Neural cell (in vitro differentiated cells): ENCODE measurements at regions not wholly inside any gene's neighbourhood (a gene's known extent, or its start where the extent isn't known, plus 50 kb on each side); places are given as distances from the start of the nearest gene placed in this dataset.

ENCODE experiments used
- H2AFZ ChIP-seq: fragments of 200-600, 300-800 bp; sonication (generic), shearing (Covaris generic); 2 replicates; pipeline ENCODE4 v1.6.0; 2014; ENCODE audit warnings: low read depth, mild to moderate bottlenecking, antibody characterized with exemption, low read length, moderate library complexity
- H3F3A ChIP-seq: fragments of 200-600 bp; shearing (Covaris generic); 2 replicates; pipeline ENCODE4 v1.6.1; 2016; ENCODE audit warnings: mild to moderate bottlenecking, moderate library complexity, mixed read lengths, antibody characterized with exemption, low read length; ENCODE audit not compliant: insufficient read depth, poor library complexity, severe bottlenecking
- H3K27ac ChIP-seq: fragments of 200-600, 300-800 bp; sonication (generic), shearing (Covaris generic); 2 replicates; pipeline ENCODE4 v1.5.1; 2014; ENCODE audit warnings: mild to moderate bottlenecking, low read length, moderate library complexity
- H3K27me3 ChIP-seq: fragments of 300-800, 200-600 bp; sonication (generic), shearing (Covaris generic); 2 replicates; pipeline ENCODE4 v1.6.0; 2014; ENCODE audit warnings: mild to moderate bottlenecking, low read depth, low read length, moderate library complexity; ENCODE audit not compliant: insufficient read depth
- H3K36me3 ChIP-seq: fragments of 300-800, 200-600 bp; sonication (generic), shearing (Covaris generic); 2 replicates; pipeline ENCODE4 v1.5.1; 2014; ENCODE audit warnings: mild to moderate bottlenecking, antibody characterized with exemption, low read length, moderate library complexity; ENCODE audit not compliant: insufficient read depth
- H3K4me2 ChIP-seq: fragments of 300-800, 200-600 bp; sonication (generic), shearing (Covaris generic); 2 replicates; pipeline ENCODE4 v1.6.0; 2014; ENCODE audit warnings: mild to moderate bottlenecking, low read length
- H3K4me3 ChIP-seq: fragments of 300-800, 200-600 bp; sonication (generic), shearing (Covaris generic); 2 replicates; pipeline ENCODE4 v1.5.1; 2014; ENCODE audit warnings: mild to moderate bottlenecking, low read length, moderate library complexity
- H3K79me2 ChIP-seq: fragments of 200-600 bp; shearing (Covaris generic); replicated peaks from 2 replicates; pipeline ENCODE4 v1.6.0; 2014; ENCODE audit warnings: mild to moderate bottlenecking, low read length, moderate library complexity; ENCODE audit not compliant: insufficient read depth
- H3K9ac ChIP-seq: fragments of 300-800, 200-600 bp; sonication (generic), shearing (Covaris generic); 2 replicates; pipeline ENCODE4 v1.6.1; 2016; ENCODE audit warnings: mild to moderate bottlenecking, low read length, mixed read lengths
- H3K9me2 ChIP-seq: fragments of 200-600 bp; shearing (Covaris generic); 2 replicates; pipeline ENCODE4 v1.6.1; 2016; ENCODE audit warnings: mild to moderate bottlenecking, low read length, mixed read lengths; ENCODE audit not compliant: insufficient read depth
- H3K9me3 ChIP-seq: fragments of 200-600, 300-800 bp; sonication (generic), shearing (Covaris generic); 2 replicates; pipeline ENCODE4 v1.6.1; 2016; ENCODE audit warnings: mild to moderate bottlenecking, mixed run types, low read length, moderate library complexity, mixed read lengths
- H4K20me1 ChIP-seq: fragments of 200-600 bp; shearing (Covaris generic); 2 replicates; pipeline ENCODE4 v1.6.1; 2016; ENCODE audit warnings: mild to moderate bottlenecking, mixed run types; ENCODE audit not compliant: insufficient read depth
- EP300 ChIP-seq: fragments of 450-650 bp; conservative IDR thresholded peaks from 2 replicates; pipeline ENCODE4 v1.6.1; 2014; ENCODE audit warnings: antibody characterized with exemption, mild to moderate bottlenecking, moderate library complexity; ENCODE audit not compliant: poor library complexity, severe bottlenecking
- EZH2 ChIP-seq: fragments of 200-600, 300-800 bp; shearing (Covaris generic), sonication (generic); IDR thresholded peaks from 2 replicates; pipeline ENCODE4 v1.6.1; 2014; ENCODE audit warnings: antibody characterized with exemption, low read length, borderline replicate concordance, mild to moderate bottlenecking; ENCODE audit not compliant: insufficient read depth, poor library complexity, severe bottlenecking
- MXI1 ChIP-seq: fragments of 450-650 bp; conservative IDR thresholded peaks from 2 replicates; pipeline ENCODE4 v1.6.1; 2014; ENCODE audit warnings: antibody characterized with exemption, mild to moderate bottlenecking; ENCODE audit not compliant: poor library complexity, severe bottlenecking
- POLR2AphosphoS5 ChIP-seq: IDR thresholded peaks from 2 replicates; pipeline ENCODE4 v1.6.1; 2012
- RAD21 ChIP-seq: fragments of 450-650 bp; conservative IDR thresholded peaks from 2 replicates; pipeline ENCODE4 v1.6.1; 2014; ENCODE audit warnings: antibody characterized with exemption, mild to moderate bottlenecking, moderate library complexity
- SMC3 ChIP-seq: fragments of 450-650 bp; conservative IDR thresholded peaks from 2 replicates; pipeline ENCODE4 v1.6.1; 2014; ENCODE audit warnings: antibody characterized with exemption, mild to moderate bottlenecking, moderate library complexity; ENCODE audit not compliant: poor library complexity
- TAF1 ChIP-seq: IDR thresholded peaks from 2 replicates; pipeline ENCODE4 v1.6.1; 2012; ENCODE audit warnings: low read depth
- TF ChIP-seq, protein P1 (sequence below): fragments of 450-650 bp; IDR thresholded peaks from 2 replicates; pipeline ENCODE4 v1.5.1; 2014; ENCODE audit warnings: antibody characterized with exemption, mild to moderate bottlenecking, moderate library complexity; ENCODE audit not compliant: poor library complexity, severe bottlenecking
- TF ChIP-seq, protein P2 (sequence below): IDR thresholded peaks from 2 replicates; pipeline ENCODE4 v1.6.1; 2012; ENCODE audit warnings: borderline replicate concordance

DNA sequence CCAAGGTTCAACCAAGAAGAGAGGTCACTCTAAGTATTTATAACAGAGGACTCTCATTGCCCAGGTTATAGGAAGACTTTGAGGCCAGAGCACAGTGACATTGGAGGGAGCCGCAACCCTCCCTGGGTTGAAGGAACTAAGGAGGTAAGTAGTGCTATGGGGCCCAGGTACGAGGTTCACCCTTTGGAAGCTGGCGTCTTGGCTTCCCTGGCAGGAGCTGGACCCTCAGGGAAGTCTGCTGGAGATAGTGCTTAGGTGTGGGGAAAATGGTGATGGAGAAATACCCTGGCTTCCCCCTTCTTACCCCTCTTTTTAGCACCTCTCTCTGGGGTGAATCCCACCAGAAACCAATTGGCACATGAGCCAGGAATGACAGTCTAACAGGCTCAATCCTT is 317.9 kb upstream of the ZNF32 start:
- H3K4me3 ChIP-seq: no peak overlapping the region
- no peaks in the 10 kb centered on the region for H4K20me1 ChIP-seq
- no peak overlapping the region for H3K27ac ChIP-seq
- no peak overlapping the region for H3K4me2 ChIP-seq
- no peaks in the 10 kb centered on the region for H3K36me3 ChIP-seq
- no peaks in the 10 kb centered on the region for H3K79me2 ChIP-seq
- no peaks in the 10 kb centered on the region for H3F3A ChIP-seq
- H3K9me2 ChIP-seq: no peaks in the 10 kb centered on the region
- TF ChIP-seq, protein P1, sequence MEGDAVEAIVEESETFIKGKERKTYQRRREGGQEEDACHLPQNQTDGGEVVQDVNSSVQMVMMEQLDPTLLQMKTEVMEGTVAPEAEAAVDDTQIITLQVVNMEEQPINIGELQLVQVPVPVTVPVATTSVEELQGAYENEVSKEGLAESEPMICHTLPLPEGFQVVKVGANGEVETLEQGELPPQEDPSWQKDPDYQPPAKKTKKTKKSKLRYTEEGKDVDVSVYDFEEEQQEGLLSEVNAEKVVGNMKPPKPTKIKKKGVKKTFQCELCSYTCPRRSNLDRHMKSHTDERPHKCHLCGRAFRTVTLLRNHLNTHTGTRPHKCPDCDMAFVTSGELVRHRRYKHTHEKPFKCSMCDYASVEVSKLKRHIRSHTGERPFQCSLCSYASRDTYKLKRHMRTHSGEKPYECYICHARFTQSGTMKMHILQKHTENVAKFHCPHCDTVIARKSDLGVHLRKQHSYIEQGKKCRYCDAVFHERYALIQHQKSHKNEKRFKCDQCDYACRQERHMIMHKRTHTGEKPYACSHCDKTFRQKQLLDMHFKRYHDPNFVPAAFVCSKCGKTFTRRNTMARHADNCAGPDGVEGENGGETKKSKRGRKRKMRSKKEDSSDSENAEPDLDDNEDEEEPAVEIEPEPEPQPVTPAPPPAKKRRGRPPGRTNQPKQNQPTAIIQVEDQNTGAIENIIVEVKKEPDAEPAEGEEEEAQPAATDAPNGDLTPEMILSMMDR: no peak
- TF ChIP-seq MXI1 (no peak), TAF1 (no peak), EZH2 (no peak), SMC3 (no peak), POLR2AphosphoS5 (no peak), RAD21 (no peak), EP300 (no peak)
- TF ChIP-seq, protein P2, sequence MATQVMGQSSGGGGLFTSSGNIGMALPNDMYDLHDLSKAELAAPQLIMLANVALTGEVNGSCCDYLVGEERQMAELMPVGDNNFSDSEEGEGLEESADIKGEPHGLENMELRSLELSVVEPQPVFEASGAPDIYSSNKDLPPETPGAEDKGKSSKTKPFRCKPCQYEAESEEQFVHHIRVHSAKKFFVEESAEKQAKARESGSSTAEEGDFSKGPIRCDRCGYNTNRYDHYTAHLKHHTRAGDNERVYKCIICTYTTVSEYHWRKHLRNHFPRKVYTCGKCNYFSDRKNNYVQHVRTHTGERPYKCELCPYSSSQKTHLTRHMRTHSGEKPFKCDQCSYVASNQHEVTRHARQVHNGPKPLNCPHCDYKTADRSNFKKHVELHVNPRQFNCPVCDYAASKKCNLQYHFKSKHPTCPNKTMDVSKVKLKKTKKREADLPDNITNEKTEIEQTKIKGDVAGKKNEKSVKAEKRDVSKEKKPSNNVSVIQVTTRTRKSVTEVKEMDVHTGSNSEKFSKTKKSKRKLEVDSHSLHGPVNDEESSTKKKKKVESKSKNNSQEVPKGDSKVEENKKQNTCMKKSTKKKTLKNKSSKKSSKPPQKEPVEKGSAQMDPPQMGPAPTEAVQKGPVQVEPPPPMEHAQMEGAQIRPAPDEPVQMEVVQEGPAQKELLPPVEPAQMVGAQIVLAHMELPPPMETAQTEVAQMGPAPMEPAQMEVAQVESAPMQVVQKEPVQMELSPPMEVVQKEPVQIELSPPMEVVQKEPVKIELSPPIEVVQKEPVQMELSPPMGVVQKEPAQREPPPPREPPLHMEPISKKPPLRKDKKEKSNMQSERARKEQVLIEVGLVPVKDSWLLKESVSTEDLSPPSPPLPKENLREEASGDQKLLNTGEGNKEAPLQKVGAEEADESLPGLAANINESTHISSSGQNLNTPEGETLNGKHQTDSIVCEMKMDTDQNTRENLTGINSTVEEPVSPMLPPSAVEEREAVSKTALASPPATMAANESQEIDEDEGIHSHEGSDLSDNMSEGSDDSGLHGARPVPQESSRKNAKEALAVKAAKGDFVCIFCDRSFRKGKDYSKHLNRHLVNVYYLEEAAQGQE: no peak
- H3K9me3 ChIP-seq: no peaks in the 10 kb centered on the region
- H3K9ac ChIP-seq: no peak overlapping the region
- no peaks in the 10 kb centered on the region for H3K27me3 ChIP-seq
- H2AFZ ChIP-seq: no peak overlapping the region

DNA sequence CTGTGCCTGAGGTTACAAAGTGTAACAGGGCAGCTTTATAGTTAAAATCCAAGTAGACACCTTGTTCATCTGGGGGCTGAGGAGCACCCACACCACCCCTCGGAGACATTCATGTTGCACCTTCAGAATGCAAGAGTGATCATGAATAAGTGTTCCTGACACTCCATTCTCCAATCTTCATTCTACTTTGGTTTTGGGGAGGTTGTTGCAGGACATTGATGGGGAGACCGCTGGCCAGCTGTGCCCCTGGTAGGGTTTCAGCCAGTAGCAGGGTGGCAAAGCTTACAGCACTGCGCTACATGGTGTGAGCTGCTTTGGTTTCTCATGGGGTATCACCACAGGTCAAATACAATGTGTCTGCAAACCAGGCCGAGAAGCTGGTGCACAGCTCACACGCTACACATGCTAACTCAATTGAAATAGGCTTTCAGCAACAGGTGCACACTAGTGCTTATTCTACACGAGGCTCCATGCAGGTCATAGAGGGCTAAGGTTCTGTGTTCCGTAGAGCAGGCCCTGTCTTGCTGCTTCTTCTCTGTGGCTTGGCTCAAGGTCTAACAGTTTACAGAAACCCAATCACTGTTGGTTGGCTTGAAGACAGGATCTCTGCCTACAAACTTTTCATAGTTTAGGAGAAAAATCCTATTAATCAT is 317.4 kb upstream of the ZNF32 start:
- Histone ChIP-seq H3K9ac (no peak overlapping the region), H3K4me3 (no peak overlapping the region), H3K9me3 (no peaks in the 10 kb centered on the region), H3K4me2 (no peak overlapping the region), H3K79me2 (no peaks in the 10 kb centered on the region), H2AFZ (no peak overlapping the region), H4K20me1 (no peaks in the 10 kb centered on the region), H3K36me3 (no peaks in the 10 kb centered on the region), H3K27ac (no peak overlapping the region), H3K27me3 (no peaks in the 10 kb centered on the region), H3F3A (no peaks in the 10 kb centered on the region), H3K9me2 (no peaks in the 10 kb centered on the region)
- TF ChIP-seq, protein P1: no peak
- TF ChIP-seq EP300 (no peak), EZH2 (no peak), MXI1 (no peak), SMC3 (no peak), POLR2AphosphoS5 (no peak), TAF1 (no peak), RAD21 (no peak)
- TF ChIP-seq, protein P2: no peak
